GM21619 (cell line): ENCODE measurements at regions not wholly inside any gene's neighbourhood (a gene's known extent, or its start where the extent isn't known, plus 50 kb on each side); places are given as distances from the start of the nearest gene placed in this dataset.

Experiments
- ATAC-seq: cut with Tn5 transposase; IDR thresholded peaks from one replicate; pipeline ENCODE4 v1.9.1; 2021; ENCODE audit not compliant: unreplicated experiment

DNA sequence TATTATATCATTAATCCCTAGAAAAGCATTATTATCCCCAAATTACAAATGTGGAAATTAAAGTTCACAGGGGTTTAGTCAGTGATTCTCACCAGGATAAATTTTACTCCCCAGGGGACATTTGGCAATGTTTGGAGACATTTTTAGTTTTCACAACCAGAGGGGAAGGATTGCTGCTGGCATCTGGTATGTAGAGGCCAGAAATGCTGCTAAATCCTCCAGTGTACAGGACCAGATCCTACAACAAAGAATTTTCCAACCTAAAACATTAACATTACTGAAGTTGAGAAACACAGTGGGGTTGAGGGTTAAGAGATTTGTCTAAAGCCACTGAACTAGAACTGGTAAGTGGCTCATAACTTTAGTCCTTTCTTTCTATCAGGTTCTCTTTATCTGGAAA is 162.0 kb upstream of the SYT6 start:
- no peak for ATAC-seq

GRCh38 chr1:114314576-114314975 is 160.9 kb upstream of the SYT6 start:
- ATAC-seq: no peak

- ATAC-seq: no peak
Observed at GRCh38 chr1:114314098-114314497, 160.4 kb upstream of the SYT6 start.

- ATAC-seq: no peak
Observed at GRCh38 chr1:114310695-114311271, 157.1 kb upstream of the SYT6 start.

DNA sequence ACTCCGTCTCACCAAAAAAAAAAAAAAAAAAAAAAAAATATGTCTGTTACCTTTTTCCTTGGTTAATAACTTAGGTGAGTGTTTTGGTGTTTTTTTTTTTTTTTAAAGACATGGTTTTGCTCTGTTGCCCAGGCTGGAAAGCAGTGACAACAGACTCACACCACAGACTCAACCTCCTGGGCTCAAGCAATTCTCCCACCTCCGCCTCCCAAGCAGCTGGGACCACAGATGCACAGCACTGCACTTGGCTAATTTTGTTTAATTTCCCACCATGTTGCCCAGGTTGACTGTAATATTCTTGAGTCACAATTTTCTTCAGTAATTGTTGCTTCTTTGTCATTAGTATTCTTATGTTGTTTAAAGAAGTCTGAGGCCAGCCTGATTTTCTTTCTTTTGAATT is 149.2 kb upstream of the SYT6 start:
- ATAC-seq: no peak

GRCh38 chr1:114299331-114299975 is 145.8 kb upstream of the SYT6 start:
- ATAC-seq: no peak

DNA sequence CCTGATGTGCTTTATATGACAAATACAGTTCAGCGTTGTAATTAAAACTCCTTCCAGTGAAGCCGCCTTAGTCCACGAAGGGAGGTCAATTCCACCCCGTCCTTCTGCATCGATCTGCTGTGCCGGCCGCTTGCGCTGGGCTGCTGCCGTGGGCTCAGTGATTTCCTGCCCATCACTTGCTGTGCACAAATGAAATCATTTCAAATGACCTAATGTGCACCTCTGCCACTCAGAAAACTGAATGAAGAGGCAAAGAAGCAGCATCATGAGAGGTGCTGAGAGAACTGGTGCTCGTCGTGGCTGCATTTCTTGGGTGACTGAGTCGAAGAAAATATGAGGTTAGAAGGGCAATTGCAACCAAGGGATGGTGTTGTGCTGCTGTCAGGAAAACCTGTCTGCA is 144.3 kb upstream of the SYT6 start:
- no peak for ATAC-seq

DNA sequence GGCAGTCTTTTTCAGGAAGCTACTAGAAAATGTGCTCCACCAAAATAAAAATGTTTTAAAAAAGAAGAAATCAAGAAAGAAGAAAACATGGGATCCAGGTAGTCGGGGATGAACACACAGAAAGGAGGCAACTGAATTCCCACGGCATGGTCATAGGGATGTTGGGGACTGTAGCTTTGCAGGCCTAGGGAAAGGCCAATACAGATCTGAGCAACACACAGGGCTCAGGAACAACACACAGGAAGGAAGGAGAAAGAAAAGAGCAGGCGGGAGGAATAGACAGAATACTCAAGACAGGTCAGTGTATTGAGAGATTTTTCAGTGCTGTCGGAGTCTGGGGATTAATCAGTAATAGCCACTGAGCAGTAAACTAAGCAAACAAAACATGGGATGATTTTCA is 142.7 kb upstream of the SYT6 start:
- ATAC-seq: no peak

- ATAC-seq: no peak
Observed at GRCh38 chr1:114295321-114295720, 141.7 kb upstream of the SYT6 start.

- ATAC-seq: no peak
Observed at GRCh38 chr1:114292835-114293234, 139.2 kb upstream of the SYT6 start.

DNA sequence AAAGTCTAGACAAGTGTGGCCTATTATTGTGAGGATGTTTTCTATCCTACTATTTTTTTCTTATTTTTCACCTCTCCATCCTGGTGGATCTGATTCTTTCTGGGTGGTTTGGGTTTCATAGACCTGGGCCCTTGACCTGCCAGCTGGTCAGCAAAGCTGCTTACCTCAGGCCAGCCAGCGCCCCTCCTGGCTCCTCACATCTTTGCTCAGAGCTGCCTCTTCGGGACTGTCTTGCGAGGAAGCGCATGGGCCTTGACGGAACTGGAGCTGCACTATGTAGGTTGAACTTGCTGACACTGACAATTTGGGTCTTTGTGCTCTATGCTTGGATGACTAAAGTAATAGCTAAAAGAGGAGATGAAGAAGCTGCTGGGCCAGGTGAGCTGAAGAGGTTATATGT is 138.5 kb upstream of the SYT6 start:
- no peak for ATAC-seq

GRCh38 chr1:114290776-114291175 is 137.1 kb upstream of the SYT6 start:
- no peak for ATAC-seq

DNA sequence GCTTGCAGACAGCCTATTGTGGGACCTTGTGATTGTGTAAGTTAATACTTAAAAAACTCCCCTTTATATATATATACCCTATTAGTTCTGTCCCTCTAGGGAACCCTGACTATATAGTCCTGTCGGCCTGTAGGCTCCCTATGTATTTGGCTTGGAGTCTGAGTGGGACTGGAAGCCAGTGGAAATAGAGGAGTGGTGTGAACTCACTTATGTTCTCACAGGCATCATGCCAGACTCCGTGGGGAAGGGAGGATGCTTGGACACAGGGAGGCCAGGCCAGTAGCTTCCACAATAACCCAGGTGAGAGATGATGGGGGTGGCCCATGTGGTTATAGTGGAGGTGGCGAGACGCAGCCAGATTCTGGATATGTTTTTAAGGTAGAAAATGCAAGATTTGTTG is 136.7 kb upstream of the SYT6 start:
- ATAC-seq: no peak

GRCh38 chr1:114289824-114290223 is 136.2 kb upstream of the SYT6 start:
- no peak for ATAC-seq

DNA sequence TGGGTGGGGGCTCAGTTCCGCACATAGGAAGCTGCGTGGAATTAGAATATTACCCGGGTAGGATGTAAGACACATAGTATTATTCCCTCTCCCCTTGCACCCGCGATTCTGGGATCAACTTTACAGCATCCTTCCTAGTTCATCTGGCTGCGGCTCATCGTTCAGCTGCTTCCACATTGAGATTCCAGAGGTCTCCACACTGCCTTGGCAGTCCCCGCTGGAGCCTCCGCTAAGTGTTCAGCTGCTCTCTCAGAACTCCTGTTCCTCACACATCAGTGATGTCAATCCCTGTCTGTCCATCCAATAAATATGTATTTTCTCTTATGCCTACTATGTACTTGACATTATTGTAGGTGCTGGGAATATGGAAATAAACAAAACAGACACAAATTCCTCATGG is 135.6 kb upstream of the SYT6 start:
- no peak for ATAC-seq

DNA sequence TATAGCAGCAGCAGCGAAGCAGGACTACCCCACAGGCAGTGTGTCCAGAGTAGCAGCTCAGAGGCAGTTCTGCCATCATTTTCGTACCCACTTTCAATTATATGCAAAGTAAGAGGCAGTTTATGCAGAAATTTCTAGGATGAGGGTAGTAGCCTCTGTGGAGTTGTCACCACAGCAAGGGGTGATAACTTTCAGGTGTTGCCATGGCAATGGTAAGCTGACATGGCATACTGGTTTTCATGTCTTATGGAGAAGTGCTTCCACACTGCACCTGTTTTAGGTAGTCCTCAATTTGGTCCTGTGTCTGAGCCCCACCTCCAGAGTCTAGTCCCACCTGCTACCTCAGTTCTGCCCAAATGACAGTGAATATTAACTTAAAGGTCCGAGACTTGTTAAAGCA is 133.3 kb upstream of the SYT6 start:
- no peak for ATAC-seq

GRCh38 chr1:114286179-114286578 is 132.5 kb upstream of the SYT6 start:
- ATAC-seq: no peak

- ATAC-seq: peak; percentile 95
Observed at GRCh38 chr1:114282751-114283403, 129.2 kb upstream of the SYT6 start.

GRCh38 chr1:114278911-114279310 is 125.2 kb upstream of the SYT6 start:
- ATAC-seq: no peak

GRCh38 chr1:114278430-114278829 is 124.8 kb upstream of the SYT6 start:
- ATAC-seq: no peak

GRCh38 chr1:114274621-114275317 is 121.1 kb upstream of the SYT6 start:
- ATAC-seq: no peak

- ATAC-seq: no peak
Observed at GRCh38 chr1:114272593-114272992, 118.9 kb upstream of the SYT6 start.
